ENCODE measurements at regions not wholly inside any gene's neighbourhood (a gene's known extent, or its start where the extent isn't known, plus 50 kb on each side); places are given as distances from the start of the nearest gene placed in this dataset.
"Not testable (repeated sequence)": the region's sequence is repeated elsewhere in the genome, so short reads cannot be mapped to it uniquely, and the experiment has no call there.

GRCh38 chr14:71333705-71334104 lies 426.4 kb downstream of the PCNX1 start:
- no peak for DNase-seq

- no peak for DNase-seq
Observed at GRCh38 chr14:71336489-71337192, 429.4 kb downstream of the PCNX1 start.

- no peak for DNase-seq
Observed at GRCh38 chr14:71338153-71338552, 430.9 kb downstream of the PCNX1 start.

- DNase-seq: no peak
Observed at GRCh38 chr14:71339650-71340415, 432.6 kb downstream of the PCNX1 start.

GRCh38 chr14:71341156-71341555 lies 433.9 kb downstream of the PCNX1 start:
- no peak for DNase-seq

GRCh38 chr14:71343724-71344123 lies 436.5 kb downstream of the PCNX1 start:
- DNase-seq: no peak

GRCh38 chr14:71344506-71344905 lies 437.2 kb downstream of the PCNX1 start:
- DNase-seq: no peak

- DNase-seq: no peak
Observed at GRCh38 chr14:71346685-71347084, 439.4 kb downstream of the PCNX1 start.

GRCh38 chr14:71348394-71348793 lies 441.1 kb downstream of the PCNX1 start:
- no peak for DNase-seq

- no peak for DNase-seq
Observed at GRCh38 chr14:71348817-71349216, 441.6 kb downstream of the PCNX1 start.

- DNase-seq: no peak
Observed at GRCh38 chr14:71354142-71354541, 446.9 kb downstream of the PCNX1 start.

- no peak for DNase-seq
Observed at GRCh38 chr14:71354801-71355200, 447.5 kb downstream of the PCNX1 start.

- no peak for DNase-seq
Observed at GRCh38 chr14:71355324-71356201, 448.3 kb downstream of the PCNX1 start.

- no peak for DNase-seq
Observed at GRCh38 chr14:71358209-71358931, 451.1 kb downstream of the PCNX1 start.

- not testable (repeated sequence) for DNase-seq
Observed at GRCh38 chr14:71358932-71359421, 451.7 kb downstream of the PCNX1 start.

GRCh38 chr14:71359823-71360222 lies 452.6 kb downstream of the PCNX1 start:
- DNase-seq: no peak

GRCh38 chr14:71361336-71361735 lies 454.1 kb downstream of the PCNX1 start:
- DNase-seq: no peak

- no peak for DNase-seq
Observed at GRCh38 chr14:71361874-71362273, 454.6 kb downstream of the PCNX1 start.

- no peak for DNase-seq
Observed at GRCh38 chr14:71362282-71362681, 455.0 kb downstream of the PCNX1 start.

- DNase-seq: no peak
Observed at GRCh38 chr14:71362920-71363584, 455.8 kb downstream of the PCNX1 start.

- no peak for DNase-seq
Observed at GRCh38 chr14:71363946-71364925, 457.0 kb downstream of the PCNX1 start.

Data from DMS79 treated with DMSO at 0.1 percent for 48 hours (cell line).